ENCODE measurements at regions not wholly inside any gene's neighbourhood (a gene's known extent, or its start where the extent isn't known, plus 50 kb on each side); places are given as distances from the start of the nearest gene placed in this dataset.

DNA sequence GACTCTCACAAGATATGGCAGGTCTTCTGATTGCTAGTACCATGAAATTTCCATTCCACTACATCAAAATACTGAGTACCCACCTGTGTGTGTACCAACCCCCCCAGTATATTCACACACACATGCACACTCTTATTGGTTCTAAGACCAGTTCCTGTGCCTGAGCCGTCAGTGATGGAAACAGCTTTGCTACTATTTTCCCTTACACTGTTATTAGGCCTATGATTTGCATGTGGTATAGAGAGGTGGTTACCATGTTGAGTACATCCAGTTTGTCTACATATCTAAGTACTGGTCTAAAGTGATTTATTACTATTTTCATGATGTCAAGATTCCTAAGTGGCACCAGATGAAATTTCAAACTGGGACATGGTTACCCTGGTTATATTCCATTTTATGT, 459.9 kb downstream of the BCKDHB start:
- TF ChIP-seq CTCF (conservative IDR thresholded peaks at IDR 0.05 in 1 of 2, IDR thresholded peaks at IDR 0.05 in 1 of 2; ENCODE audit: extremely low read depth in 1 of 2, insufficient read depth in 1 of 2, low read depth in 1 of 2, low read length in 2 of 2) (no peak), EZH2 (IDR thresholded peaks at IDR 0.05; ENCODE audit: borderline replicate concordance, low read length) (no peak)
